ENCODE measurements at regions not wholly inside any gene's neighbourhood (a gene's known extent, or its start where the extent isn't known, plus 50 kb on each side); places are given as distances from the start of the nearest gene placed in this dataset.

DNA sequence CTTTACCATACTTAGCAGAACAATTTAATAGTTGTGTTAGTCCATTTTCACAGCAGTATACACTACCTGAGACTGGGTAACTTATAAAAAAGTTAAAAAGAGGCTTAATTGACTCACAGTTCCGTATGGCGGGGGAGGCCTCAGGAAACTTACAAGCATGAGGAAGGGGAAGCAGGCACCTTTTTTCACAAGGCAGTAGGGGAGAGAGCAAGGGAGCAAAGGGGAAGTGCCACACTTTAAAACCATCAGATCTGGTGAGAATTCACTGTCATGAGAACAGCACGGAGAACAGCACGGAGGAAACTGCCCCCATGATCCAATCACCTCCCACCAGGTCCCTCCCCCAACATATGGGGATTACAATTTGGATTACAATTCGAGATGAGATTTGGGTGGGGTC is 269.9 kb downstream of the MTRR start:
- no peak for DNase-seq (ENCODE audit: low read depth)

DNA sequence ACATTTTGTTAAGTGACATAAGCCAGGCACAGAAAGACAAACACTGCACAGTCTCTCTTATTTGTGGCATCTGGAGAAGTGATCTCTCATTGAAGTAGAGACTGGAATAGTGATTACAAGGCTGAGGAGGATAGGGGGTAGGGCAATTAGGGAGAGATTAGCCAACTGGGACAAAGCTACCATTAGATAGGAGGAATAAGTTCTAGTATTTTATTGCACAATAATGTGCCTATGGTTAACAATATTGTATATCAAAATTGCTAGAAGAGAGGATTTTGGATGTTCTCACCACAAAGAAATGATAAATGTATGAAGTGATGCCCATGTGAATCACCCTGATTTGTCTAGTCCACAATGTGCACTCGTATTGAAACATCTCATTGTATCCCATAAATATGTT is 281.8 kb downstream of the MTRR start:
- no peak for DNase-seq (ENCODE audit: low read depth)

DNA sequence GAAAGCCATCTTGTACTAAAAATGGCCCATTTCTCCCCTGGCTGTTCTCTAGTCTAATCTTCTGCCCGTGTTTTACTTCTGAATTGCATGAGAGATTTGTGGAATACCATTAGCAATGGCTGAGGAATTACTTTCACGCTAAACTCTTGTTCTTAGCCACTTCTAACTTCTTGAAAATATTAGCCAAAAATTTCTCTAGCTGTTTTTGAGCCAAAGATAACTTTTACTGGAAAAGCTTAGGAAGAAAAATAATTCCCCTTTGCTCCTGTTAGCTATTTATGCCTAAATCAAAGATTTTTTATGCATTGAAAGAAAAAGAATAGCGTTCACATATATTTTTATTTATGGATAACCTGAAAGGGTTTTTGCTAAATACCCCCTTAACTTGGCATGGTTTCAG is 287.8 kb downstream of the MTRR start:
- no peak for DNase-seq (ENCODE audit: low read depth)

DNA sequence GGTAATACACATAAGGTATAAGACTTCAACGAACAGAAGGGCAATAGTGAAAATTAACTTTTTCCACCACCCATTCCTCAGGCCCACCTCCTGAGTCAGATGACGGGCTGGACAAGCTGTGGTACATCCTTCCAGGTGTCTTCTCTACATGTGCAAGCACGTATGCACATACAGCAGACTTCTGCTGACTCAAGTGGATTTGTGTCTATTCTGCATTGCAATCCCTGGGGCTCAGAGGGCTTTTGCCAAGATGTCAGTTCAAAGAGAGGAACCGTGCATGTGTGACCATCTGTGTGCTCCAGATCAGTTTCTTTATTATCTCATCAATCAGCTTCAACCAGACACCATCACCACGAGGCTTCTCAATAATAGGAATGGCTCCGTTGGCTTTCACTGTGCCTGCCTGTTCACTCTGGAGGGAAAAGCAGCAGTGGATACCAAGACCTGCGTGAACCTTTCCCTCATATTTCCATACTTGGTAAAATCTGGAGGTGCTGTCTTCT is 288.4 kb downstream of the MTRR start:
- DNase-seq (ENCODE audit: low read depth), result no peak

DNA sequence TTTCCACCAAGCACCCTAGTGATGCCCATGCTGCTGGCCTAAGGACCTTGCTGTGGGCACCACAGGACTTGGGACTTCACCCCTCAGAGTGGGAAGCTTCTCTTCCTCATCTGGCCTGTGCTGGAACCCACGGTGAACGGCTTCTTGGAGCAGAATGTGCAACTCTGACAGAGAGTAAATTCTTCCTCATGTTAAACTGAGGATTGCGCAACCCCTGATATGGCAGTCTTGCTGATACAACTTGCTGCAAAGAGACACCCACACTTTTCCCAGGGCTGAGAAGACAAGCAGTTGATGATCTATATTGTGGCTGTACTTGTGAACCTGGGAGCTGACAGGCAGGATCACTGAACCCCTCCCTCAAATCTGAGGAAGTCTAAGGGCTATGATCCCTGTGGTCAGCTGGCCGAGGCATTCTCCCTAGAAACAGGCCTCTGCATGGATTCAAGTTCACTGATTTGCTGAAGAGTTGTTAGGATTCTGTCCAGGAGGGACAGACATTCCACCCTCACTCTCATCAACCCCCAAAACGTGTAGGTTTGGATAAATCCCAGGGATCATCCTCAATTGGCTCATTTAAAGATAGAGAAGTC is 307.2 kb downstream of the MTRR start:
- no peak for DNase-seq (ENCODE audit: low read depth)

DNA sequence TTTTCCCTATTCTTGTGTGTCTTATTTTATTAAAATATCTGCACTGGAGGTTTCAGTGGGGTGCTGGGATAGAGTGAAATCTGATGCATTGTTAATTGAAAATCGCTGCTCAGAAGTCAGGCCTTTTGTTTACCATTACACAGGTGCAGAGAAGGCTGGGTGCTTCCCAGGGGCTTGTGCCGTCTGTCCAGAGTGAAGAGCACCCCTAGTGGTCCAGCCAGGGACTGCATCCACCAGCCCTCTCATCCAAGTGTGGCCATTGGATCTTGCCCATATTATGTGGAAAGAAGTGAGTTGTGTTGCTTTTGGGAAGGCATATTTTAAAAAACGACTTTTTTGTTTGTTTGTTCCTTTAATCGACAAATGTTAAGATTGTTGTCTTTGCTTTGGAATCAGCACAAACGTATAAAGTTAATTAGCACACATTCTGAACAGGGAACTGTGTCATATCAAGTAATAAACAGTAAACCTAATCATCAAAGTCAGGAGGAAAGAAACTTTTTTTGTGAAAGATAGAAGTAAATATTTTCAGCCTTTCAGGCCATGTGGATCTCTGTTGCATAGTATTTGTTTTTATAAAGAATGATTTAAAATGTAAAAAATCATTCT is 315.6 kb downstream of the MTRR start:
- DNase-seq (ENCODE audit: low read depth), result peak; percentile 9

DNA sequence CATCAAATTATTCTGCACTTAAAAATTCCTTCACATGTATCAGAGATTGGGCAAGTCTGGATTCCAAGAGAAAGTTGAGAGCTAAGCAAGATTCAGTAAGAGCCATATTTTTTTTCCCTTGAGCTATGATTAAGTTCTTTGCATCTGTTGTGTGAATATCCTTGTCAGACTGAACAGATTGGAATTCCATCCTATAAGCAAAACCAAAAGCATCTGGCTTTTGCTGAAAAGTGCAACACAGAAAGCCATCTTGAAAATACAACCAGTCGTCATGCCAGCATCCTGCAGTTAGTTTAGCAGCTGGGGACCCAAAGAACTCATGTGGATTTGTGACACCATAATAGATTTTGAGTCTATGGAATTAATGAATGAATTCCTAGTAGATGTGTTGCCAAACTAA is 316.9 kb downstream of the MTRR start:
- DNase-seq (ENCODE audit: low read depth), result no peak

DNA sequence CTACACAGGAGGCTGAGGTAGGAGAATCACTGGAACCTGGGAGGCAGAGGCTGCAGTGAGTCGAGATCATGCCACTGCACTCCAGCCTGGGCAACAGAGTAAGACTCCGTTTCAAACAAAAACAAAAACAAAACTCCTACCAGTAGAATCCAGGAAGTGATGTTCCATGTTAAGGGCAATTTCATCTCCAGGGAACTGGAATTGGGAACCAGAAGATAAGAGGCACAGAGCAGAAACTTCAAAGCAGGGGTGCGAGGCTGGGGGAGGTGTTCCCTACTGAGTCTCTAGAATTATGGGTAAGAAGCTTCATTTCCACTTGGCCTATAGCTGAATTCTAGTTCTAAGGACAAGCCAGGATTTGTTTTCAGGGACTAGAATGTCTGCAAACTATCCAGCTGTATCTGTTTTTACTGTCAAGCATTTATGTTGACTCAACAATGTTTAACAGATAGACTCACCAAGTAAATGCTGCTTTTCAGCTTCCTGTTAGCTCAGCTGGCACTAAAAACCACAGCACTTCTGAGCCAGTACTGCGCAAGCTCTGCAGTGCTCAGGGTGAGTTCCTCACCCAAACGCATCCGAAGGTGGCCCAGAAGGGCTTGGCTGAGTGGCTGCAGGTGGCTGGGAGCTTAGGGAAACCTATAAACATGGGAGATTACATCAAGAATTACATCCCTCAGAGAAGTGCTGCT is 320.1 kb downstream of the MTRR start:
- DNase-seq (ENCODE audit: low read depth), result no peak

DNA sequence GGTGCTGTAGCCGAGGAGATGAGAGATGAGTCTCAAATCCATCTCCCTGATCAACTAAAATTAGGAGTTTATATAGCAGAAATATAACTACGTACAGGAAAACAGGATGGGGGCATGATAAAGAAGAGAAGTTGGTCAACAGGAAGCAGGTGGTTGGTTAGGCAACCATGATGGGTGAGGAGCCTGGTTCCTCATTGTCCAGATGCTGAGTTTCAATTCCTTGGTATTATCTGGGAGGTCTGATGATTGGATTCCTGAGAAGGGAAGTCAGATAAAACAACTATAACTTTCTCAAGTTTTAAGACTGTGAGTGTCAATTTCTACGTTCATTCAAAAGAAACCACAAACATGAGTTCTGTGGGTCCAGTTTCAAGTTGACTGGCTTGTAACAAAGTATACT is 323.9 kb downstream of the MTRR start:
- no peak for DNase-seq (ENCODE audit: low read depth)

DNA sequence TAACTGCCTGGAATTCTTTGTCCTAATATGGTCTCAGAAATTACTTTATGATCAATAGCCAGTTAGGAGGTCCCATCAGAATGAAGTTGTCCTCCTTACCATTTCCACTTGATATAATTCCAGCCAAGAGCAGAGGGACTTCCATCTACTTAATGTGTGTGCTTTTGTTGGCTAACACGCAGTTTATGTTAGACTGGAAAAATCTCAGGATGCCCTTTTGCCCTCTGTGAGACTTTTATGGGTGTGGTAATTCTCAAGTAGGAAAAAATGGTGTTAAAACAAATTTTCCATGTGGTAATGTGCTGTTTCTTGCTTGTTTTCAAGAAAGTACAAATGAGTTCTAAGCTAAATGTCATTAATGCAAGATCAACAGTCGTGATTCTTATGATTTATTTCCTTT is 327.1 kb downstream of the MTRR start:
- DNase-seq (ENCODE audit: low read depth), result no peak

DNA sequence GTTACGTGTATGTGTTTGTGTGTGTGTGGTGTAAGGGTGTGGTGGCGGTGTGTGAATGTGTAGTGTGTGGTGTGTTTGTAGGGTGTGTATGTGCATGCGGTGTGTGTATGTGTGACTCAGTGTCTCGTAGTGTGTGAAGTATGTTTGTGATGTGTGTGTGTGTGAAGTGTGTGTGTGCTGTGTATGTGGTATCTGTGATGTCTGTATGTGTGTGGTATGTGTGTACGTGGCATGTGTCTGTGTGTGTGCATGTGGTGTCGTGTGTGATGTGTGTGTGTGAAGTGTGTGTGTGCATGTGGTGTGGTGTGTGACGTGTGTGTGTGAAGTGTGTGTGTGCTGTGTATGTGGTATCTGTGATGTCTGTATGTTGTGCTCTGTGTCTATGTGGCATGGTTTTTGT is 339.4 kb downstream of the MTRR start:
- DNase-seq (ENCODE audit: low read depth), result no peak

DNA sequence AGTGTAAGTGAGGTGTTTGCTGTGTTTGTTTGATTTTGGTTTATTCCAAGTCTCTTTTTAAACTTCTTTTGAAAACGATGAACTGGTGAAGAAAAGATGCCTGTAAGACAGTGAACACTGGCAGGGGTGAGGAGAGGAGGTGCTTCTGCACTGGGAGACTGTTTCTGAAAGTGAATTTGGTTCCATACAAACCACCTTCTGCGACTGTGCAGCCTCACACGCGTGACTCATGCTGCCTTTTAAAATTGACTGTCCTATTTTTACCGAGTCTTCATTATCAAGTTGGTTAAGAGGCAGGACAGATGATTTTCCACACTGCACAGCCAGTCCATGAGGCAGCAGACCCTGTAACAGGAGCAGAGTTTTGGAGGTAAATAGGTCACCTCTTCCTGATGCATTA is 340.6 kb downstream of the MTRR start:
- DNase-seq (ENCODE audit: low read depth), result no peak

DNA sequence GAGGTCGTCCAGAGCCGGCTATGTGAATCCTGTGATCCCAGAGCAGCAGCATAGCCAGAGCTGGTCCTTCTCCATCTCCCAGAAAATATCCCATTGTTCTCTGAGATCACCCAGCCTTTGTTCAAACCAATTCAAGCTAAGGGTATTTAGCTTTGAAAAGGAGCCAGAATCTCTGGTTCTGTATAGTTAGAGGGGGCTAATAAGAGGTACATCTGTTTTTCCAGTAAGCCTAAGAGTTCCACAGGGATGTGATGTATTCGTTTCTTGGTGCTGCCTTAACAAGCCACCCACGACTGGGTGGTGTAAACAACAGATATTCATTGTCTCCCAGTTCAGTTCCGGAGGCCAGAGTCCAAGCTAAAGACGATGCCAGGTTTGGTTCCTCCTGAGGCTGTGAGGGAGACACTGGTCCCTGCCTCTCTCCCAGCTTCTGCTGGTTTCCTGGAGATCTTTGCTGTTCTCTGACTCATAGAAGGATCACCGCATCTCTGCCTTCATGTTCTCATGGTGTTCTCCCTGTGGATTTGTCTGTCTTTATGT is 344.8 kb downstream of the MTRR start:
- DNase-seq (ENCODE audit: low read depth), result no peak

DNA sequence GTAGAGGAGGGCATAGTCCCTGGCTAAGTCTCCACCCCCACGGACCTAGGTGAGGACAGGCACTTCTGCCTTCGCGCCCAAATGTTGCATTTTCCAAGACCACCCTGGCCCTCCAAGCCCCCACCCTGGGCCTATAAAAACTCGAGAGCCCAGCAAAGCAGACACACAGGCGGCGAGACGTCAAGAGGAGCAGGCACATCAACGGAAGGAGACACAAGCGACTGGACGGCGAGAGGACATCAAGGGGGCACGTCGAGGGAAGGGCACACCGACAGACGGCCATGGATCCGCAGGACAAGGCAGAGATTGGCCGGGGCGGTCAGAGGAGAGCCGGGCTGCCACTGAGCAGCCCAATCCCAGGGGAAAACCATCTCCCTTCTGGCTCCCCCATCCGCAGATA is 348.0 kb downstream of the MTRR start:
- DNase-seq (ENCODE audit: low read depth), result no peak

DNA sequence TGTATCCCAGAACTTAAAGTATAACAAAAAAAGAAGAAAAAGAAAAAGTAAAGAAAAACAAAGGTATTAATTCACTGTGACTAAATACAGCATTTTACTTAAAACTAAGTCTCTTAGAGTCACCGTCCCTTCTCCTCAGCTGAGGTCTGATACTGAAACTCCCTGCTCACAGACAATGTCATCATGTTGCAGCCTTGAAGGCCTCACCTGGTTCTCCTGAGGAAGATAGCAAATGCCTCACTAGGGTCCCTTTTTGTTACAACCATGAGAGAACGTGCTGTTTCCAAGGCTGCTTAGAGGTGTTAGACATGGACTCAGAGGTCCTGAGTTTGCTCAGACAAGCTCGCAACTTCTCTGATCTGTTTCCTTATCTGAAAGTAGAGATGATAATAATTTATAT is 357.2 kb downstream of the MTRR start:
- no peak for DNase-seq (ENCODE audit: low read depth)

DNA sequence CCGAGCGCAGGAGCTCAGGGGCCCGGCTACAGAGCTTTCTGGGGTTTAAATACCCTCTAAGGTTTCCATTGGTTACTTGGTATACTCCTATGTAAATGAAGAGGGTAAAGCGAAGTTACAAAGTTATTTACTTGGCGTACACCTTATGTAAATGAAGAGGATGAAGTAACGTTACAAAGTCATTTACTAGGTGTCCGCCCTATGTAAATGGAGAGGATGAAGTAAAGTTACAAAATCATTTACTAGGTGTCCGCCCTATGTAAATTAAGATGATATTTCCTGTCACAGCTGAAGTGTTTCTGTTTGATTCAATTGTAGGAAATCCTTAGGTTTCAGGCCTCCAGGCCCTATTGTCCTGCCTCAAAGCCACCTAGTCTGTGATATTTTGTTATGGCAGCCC is 358.2 kb downstream of the MTRR start:
- DNase-seq (ENCODE audit: low read depth), result no peak

DNA sequence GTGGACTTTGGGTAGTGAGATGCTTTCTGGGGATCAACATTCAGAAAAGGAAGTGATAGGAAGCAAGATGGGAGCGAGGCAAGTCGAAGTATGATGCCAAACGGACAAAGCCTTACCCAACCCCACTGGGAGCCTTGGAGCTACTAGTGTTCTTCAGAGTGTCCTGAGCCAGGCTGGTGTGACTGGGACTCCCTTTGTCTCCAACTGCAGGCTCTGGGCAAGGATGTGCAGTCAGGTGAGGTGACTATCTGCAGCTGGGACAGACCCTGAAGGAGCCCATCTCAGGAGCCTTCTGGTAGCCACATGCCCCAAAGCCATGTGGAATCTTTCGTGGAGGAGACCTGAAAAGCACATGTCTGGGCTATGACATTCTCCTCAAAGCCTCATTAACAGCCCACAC is 360.6 kb downstream of the MTRR start:
- DNase-seq (ENCODE audit: low read depth), result no peak

DNA sequence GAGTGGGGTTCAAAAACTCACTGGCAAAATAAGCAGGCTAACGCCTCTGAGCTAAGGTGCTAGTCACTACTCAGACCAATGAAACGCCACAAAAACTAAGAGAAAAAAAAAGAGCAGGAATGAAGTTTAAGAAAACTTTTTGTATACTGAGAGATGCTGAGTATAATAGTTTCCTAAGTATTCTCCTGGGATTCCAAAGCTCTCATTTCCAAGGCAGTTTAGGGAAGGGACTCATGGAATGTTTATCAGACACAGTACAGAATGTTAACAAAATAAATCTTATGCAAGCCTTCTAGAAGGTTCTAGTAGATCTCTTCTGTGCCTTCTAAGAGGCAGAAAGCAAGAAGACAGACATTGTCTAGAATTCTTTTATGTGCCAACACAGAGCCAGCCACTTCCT is 361.9 kb downstream of the MTRR start:
- DNase-seq (ENCODE audit: low read depth), result no peak

DNA sequence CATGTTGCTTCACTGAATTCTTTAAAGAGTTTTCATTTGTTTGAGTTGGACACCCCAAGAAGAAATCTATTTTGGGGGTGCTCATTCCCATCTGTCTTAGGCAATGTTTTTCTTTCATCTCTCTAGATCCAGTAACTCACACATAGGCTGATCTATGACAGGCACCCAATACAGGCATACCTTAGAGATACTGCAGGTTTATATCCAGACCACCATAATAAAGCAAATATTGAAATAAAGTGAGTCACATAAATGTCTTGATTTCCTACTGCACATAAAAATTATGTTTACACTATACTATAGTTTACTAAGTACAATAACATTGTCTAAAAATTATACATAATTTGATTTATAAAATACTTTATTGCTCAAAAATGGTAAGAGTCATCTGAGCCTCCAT is 364.5 kb downstream of the MTRR start:
- DNase-seq (ENCODE audit: low read depth), result no peak

DNA sequence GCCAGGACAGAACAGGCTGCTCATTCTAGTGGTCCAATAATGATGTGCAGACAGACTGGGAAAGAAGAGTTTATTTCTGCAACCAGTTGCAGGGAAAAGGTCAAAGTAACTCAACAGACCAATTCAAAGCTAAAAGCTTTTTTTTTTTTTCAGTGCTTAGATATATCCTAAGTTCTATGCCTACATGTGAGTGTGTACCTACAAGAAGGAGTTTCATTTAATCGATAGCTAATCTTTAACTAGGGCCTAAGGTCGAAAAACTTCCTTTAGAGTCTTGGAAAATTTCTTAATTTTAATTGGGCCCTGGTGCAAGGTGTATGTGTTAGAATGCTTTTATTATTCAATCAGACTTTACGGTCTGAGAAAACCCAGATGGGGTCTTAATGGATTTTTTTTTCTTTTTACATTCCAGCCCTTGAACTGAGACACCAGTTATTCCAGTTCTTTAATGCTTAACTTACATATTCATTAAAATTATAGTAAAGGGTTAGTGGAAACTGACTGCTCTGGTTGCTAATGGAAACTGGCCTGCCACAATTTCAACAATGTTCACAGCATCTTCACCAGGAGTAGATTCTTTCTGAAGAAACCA is 365.3 kb downstream of the MTRR start:
- no peak for DNase-seq (ENCODE audit: low read depth)

DNA sequence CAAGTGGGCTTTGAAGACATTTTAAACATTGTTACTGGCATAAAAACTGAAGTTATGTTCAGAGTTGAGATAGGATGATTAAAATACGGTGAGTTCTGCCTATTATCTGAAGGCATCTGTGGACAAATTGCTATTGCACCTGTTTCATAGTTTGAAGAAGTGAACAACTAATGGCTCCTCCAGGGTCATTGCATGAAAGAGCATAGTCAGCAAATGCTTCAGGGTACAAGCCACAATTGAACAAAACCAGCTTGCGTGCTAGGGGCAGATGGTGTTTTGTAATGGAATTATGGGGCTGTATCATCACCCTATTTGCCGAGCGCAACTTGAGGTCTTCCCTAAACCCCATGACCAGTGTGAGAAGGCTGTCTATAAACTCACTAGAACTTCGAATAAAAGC is 369.1 kb downstream of the MTRR start:
- no peak for DNase-seq (ENCODE audit: low read depth)

DNA sequence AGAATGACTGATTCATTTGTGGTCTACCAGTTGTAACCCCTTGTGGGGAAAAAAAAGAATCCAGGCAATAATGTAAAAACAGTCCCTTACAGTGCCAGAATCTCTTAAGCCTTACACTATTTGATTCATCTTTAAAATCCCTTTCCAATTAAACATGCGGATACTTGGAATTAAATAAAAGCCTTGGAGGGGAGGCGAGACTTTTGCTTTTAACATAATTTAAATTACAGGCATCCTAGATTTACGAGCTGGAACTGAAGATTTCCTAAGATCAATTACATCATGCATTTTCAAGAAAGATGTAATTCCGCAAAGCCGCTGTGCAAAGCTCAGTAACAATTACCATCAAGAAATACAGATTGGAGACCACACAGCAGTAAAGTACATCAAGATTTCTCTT is 370.2 kb downstream of the MTRR start:
- no peak for DNase-seq (ENCODE audit: low read depth)

DNA sequence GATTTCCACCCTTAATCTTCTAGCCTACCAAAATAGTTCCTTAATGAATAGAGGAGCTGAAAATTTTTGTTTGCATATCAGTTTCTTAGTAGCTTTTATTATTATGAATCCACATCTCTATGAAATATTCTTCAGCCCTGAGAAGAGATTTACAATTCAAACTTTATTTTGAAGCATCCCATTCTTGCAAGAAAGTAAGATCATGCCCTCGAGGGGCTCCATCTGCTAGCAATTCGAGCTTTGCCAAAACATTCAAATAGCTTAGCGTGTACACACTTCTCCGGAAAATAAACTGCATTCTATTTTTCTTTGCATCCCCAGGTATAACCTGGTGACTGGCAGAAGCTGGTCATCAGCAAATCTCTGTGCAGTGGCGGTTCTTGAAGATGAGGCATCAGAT is 370.7 kb downstream of the MTRR start:
- DNase-seq (ENCODE audit: low read depth), result no peak

Measured in stimulated activated CD8-positive, alpha-beta memory T cell treated with anti-CD3 and anti-CD28 coated beads, Interleukin-15, amount 100 ng/mL, for 24 hours (primary cell).